LNCAP (cell line): ENCODE measurements at regions not wholly inside any gene's neighbourhood (a gene's known extent, or its start where the extent isn't known, plus 50 kb on each side); places are given as distances from the start of the nearest gene placed in this dataset.

Experiments used
- CTCF ChIP-seq: fragments of 450-650 bp; IDR thresholded peaks from 2 replicates; pipeline ENCODE4 v1.5.1; 2017; ENCODE audit warnings: mild to moderate bottlenecking

GRCh38 chr3:34072297-34072696, 273.9 kb downstream of the PDCD6IP start:
- no peak for TF ChIP-seq CTCF

GRCh38 chr3:34073111-34073510, 274.7 kb downstream of the PDCD6IP start:
- TF ChIP-seq CTCF, result no peak

- no peak for TF ChIP-seq CTCF
These were observed 275.5 kb downstream of the PDCD6IP start for GRCh38 chr3:34073961-34074360.

GRCh38 chr3:34075975-34076374, 277.5 kb downstream of the PDCD6IP start:
- no peak for TF ChIP-seq CTCF

GRCh38 chr3:34077417-34078195, 279.2 kb downstream of the PDCD6IP start:
- TF ChIP-seq CTCF, result no peak

- TF ChIP-seq CTCF, result no peak
These were observed 280.0 kb downstream of the PDCD6IP start for GRCh38 chr3:34078418-34078817.

GRCh38 chr3:34090876-34091275, 292.4 kb downstream of the PDCD6IP start:
- TF ChIP-seq CTCF, result no peak

- no peak for TF ChIP-seq CTCF
These were observed 303.9 kb downstream of the PDCD6IP start for GRCh38 chr3:34102288-34102687.
